GM12878 (cell line): ENCODE measurements at regions not wholly inside any gene's neighbourhood (a gene's known extent, or its start where the extent isn't known, plus 50 kb on each side); places are given as distances from the start of the nearest gene placed in this dataset.

Source experiments
- ATAC-seq: fragments of 200-7000 bp; cut with Tn5 transposase; 3 replicates; pipeline ENCODE4 v1.9.1; 2020; ENCODE audit warnings: mild to moderate bottlenecking, moderate library complexity
- BruUV-seq: library from RNA; stranded (reverse); fragments of 400-500 nt; replicated peaks from 2 replicates; lab custom pipeline; 2021; lab: Mats Ljungman, UMichigan
- CTCF ChIA-PET: fragments of 300-600 bp; sonication (Branson Sonifier 250); formaldehyde crosslinking; extraction: SDS; loops from one replicate; lab custom pipeline; 2021; ENCODE audit warnings: inconsistent platforms; lab: Yijun Ruan, JAX
- POLR2A ChIA-PET: fragments of 350-600 bp; formaldehyde crosslinking; extraction: SDS; loops from one replicate; lab custom pipeline; 2021; ENCODE audit warnings: inconsistent platforms; lab: Charles Lee
- RAD21 ChIA-PET: fragments of 300-600 bp; sonication (Branson Sonifier 250); formaldehyde crosslinking; loops from one replicate; lab custom pipeline; 2023; ENCODE audit warnings: antibody characterized with exemption; ENCODE audit not compliant: unreplicated experiment; lab: Charles Lee
- SMC1A ChIA-PET: fragments of 300-600 bp; sonication (Branson Sonifier 250); formaldehyde crosslinking; loops from one replicate; lab custom pipeline; 2023; ENCODE audit not compliant: unreplicated experiment, uncharacterized antibody; lab: Charles Lee
- DNase-seq: peaks from one replicate; pipeline ENCODE4 v3.0.0-alpha.2; 2011; ENCODE audit warnings: low read depth, low spot score
- FAIRE-seq: peaks from 3 replicates; lab custom pipeline; 2011; peaks lifted over from hg19 to GRCh38; lab: Jason Lieb, UNC
- H2AFZ ChIP-seq: 2 replicates; pipeline ENCODE4 v1.6.0; 2011; ENCODE audit warnings: low read depth, low read length, control low read depth; ENCODE audit not compliant: control insufficient read depth
- H3K27ac ChIP-seq: 2 replicates; pipeline ENCODE4 v1.5.1; 2011; ENCODE audit warnings: control low read depth; ENCODE audit not compliant: control insufficient read depth, insufficient read depth
- H3K27me3 ChIP-seq, 2 experiments: replicated peaks in 1 of 2; 2 replicates each; pipeline versions ENCODE4 v1.6.0 to v1.6.1; 2011; ENCODE audit warnings: low read length in 1 of 2; ENCODE audit not compliant: control insufficient read depth in 2 of 2, insufficient read depth in 2 of 2
- H3K36me3 ChIP-seq, 2 experiments: 2 replicates each; pipeline ENCODE4 v1.5.1; 2011; ENCODE audit warnings: low read length in 1 of 2; ENCODE audit not compliant: control insufficient read depth in 2 of 2, insufficient read depth in 2 of 2
- H3K4me1 ChIP-seq: 2 replicates; pipeline ENCODE4 v1.6.1; 2011; ENCODE audit warnings: mild to moderate bottlenecking, low read length, moderate library complexity, mixed read lengths; ENCODE audit not compliant: control insufficient read depth, insufficient read depth
- H3K4me2 ChIP-seq: 2 replicates; pipeline ENCODE4 v1.6.0; 2011; ENCODE audit warnings: control low read depth; ENCODE audit not compliant: control insufficient read depth, insufficient read depth
- H3K4me3 ChIP-seq: fragments of 200-600 bp; sonication (generic); 2 replicates; pipeline ENCODE4 v1.5.1; 2016
- H3K79me2 ChIP-seq: 2 replicates; pipeline ENCODE4 v1.6.0; 2011; ENCODE audit warnings: low read length; ENCODE audit not compliant: control insufficient read depth, insufficient read depth
- H3K9ac ChIP-seq: 2 replicates; pipeline ENCODE4 v1.8.0; 2011; ENCODE audit warnings: low read length, control low read depth, mixed read lengths; ENCODE audit not compliant: control insufficient read depth, insufficient read depth
- H3K9me3 ChIP-seq: replicated peaks from 3 replicates; pipeline ENCODE4 v1.5.1; 2011; ENCODE audit warnings: mild to moderate bottlenecking, low read length; ENCODE audit not compliant: control insufficient read depth, insufficient read depth
- H4K20me1 ChIP-seq: 2 replicates; pipeline ENCODE4 v1.6.0; 2011; ENCODE audit not compliant: control insufficient read depth, insufficient read depth
- IKZF1 ChIP-seq: fragments of 450-650 bp; conservative IDR thresholded peaks from 2 replicates; pipeline ENCODE4 v1.6.1; 2017; ENCODE audit warnings: antibody characterized with exemption, mild to moderate bottlenecking
- MXI1 ChIP-seq: fragments of 150-350 bp; IDR thresholded peaks from 2 replicates; pipeline ENCODE4 v1.6.1; 2011; ENCODE audit warnings: low read depth, mild to moderate bottlenecking, inconsistent platforms, low read length, improper control_type of control experiment
- MYC ChIP-seq: IDR thresholded peaks from 2 replicates; pipeline ENCODE4 v1.6.1; 2011; ENCODE audit warnings: mild to moderate bottlenecking, low read length, moderate library complexity, inconsistent platforms; ENCODE audit not compliant: insufficient read depth, insufficient replicate concordance, insufficient read length, severe bottlenecking
- NFIC ChIP-seq: IDR thresholded peaks from 2 replicates; pipeline ENCODE4 v1.6.1; 2012; ENCODE audit warnings: low read depth, mild to moderate bottlenecking, inconsistent platforms, low read length, moderate library complexity
- NKRF ChIP-seq: fragments of 450-650 bp; conservative IDR thresholded peaks from 2 replicates; pipeline ENCODE4 v1.6.1; 2017; ENCODE audit warnings: mild to moderate bottlenecking, moderate library complexity
- POLR2A ChIP-seq: IDR thresholded peaks from 2 replicates; pipeline ENCODE4 v1.6.1; 2011; ENCODE audit warnings: low read depth, mild to moderate bottlenecking, low read length
- POLR2AphosphoS2 ChIP-seq: IDR thresholded peaks from 2 replicates; pipeline ENCODE4 v1.6.1; 2011; ENCODE audit warnings: low read depth, mild to moderate bottlenecking, low read length, improper control_type of control experiment, moderate library complexity
- STAT3 ChIP-seq: IDR thresholded peaks from 2 replicates; pipeline ENCODE4 v1.6.1; 2011; ENCODE audit warnings: low read depth, low read length, improper control_type of control experiment
- TAF1 ChIP-seq: IDR thresholded peaks from 2 replicates; pipeline ENCODE4 v1.6.1; 2011; ENCODE audit warnings: mild to moderate bottlenecking, low read depth, low read length, borderline replicate concordance
- TCF12 ChIP-seq: IDR thresholded peaks from 2 replicates; pipeline ENCODE4 v1.6.1; 2011; ENCODE audit warnings: low read depth, mild to moderate bottlenecking, low read length
- YY1 ChIP-seq: IDR thresholded peaks from 2 replicates; pipeline ENCODE4 v1.6.1; 2011; ENCODE audit warnings: low read depth, mild to moderate bottlenecking, low read length
- ZNF217 ChIP-seq: fragments of 450-650 bp; IDR thresholded peaks from 2 replicates; pipeline ENCODE4 v1.6.1; 2017; ENCODE audit warnings: antibody characterized with exemption, mild to moderate bottlenecking
- WGBS: methylation state at CpG from one replicate; pipeline ENCODE4 v1.1.6; 2016; ENCODE audit warnings: low lambda C conversion rate; ENCODE audit not compliant: insufficient replicate concordance, insufficient coverage; ENCODE audit errors: missing lambda C conversion rate; 5-methylcytosine and 5-hydroxymethylcytosine counted together
- in situ Hi-C: fragments of 300-500 bp; cut with MboI; formaldehyde crosslinking; loops from 9 replicates; pipeline ENCODE4 v1.14.3; 2018; ENCODE audit warnings: mixed read lengths
- intact Hi-C: fragments of 100-400 bp; cut with micrococcal nuclease; formaldehyde crosslinking; loops from one replicate; pipeline ENCODE4 v1.14.2; 2022; ENCODE audit not compliant: unreplicated experiment

- WGBS: 6% methylated on average over 6 of the region's 6 CpGs
- TF ChIP-seq STAT3 (no peak), NKRF (no peak), TAF1 (no peak), IKZF1 (no peak), YY1 (no peak), TCF12 (no peak), POLR2AphosphoS2 (no peak), MYC (no peak), ZNF217 (no peak), MXI1 (no peak), POLR2A (no peak), NFIC (no peak)
- no peaks in the 10 kb centered on the region for H3K36me3 ChIP-seq
- DNase-seq (no peak), FAIRE-seq (no peak), ATAC-seq (no peak)
- H2AFZ ChIP-seq: no peak overlapping the region
- H3K79me2 ChIP-seq: no peaks in the 10 kb centered on the region
- no peak overlapping the region for H3K9ac ChIP-seq
- H3K4me2 ChIP-seq: no peak overlapping the region
- H3K4me1 ChIP-seq: no peaks in the 10 kb centered on the region
- ChIA-PET SMC1A (no interaction called here), POLR2A (interaction anchor here (1.3 kb wide), 1 partner anchor 42 kb away, joined by 3 read pairs; no protein-coding TSS in a partner anchor), CTCF (no interaction called here), RAD21 (no interaction called here)
- no peaks in the 10 kb centered on the region for H3K9me3 ChIP-seq
- H4K20me1 ChIP-seq: no peaks in the 10 kb centered on the region
- no TSS peak for BruUV-seq
- no peak overlapping the region for H3K27ac ChIP-seq
- no peak overlapping the region for H3K4me3 ChIP-seq
- intact Hi-C loops: no loop called here
- in situ Hi-C loops: no loop called here
- no peaks in the 10 kb centered on the region; a peak in 1 of 4 replicates for H3K27me3 ChIP-seq
These were observed 51.9 kb downstream of the CEBPB start for GRCh38 chr20:50242548-50242862.
